ENCODE measurements at regions not wholly inside any gene's neighbourhood (a gene's known extent, or its start where the extent isn't known, plus 50 kb on each side); places are given as distances from the start of the nearest gene placed in this dataset.

- 56 to 76% methylated on average over 3 of the region's 3 CpGs for WGBS, 2 donors
- DNase-seq (no peak), ATAC-seq (ENCODE audit: insufficient read depth, low FRiP score) (no peak)
Measured at GRCh38 chr6:91539456-91539855, 952.6 kb upstream of the MAP3K7 start.

GRCh38 chr6:91538622-91539021 is 951.8 kb upstream of the MAP3K7 start:
- no peak for ATAC-seq (ENCODE audit: insufficient read depth, low FRiP score)
- no peak overlapping the region for H3K9ac ChIP-seq (ENCODE audit: insufficient read depth in 1 of 2, low read length in 2 of 2)
- no peaks in the 10 kb centered on the region for H3K36me3 ChIP-seq (ENCODE audit: control insufficient read depth in 4 of 4, insufficient read depth in 4 of 4, low read length in 4 of 4)
- no peaks in the 10 kb centered on the region for H3K4me1 ChIP-seq (ENCODE audit: control insufficient read depth in 5 of 5, insufficient read depth in 5 of 5, low read length in 5 of 5)
- no peaks in the 10 kb centered on the region for H3K27me3 ChIP-seq (ENCODE audit: control insufficient read depth in 3 of 3, insufficient read depth in 3 of 3, low read length in 2 of 3)
- 70 to 71% methylated on average over 4 of the region's 4 CpGs for WGBS, 2 donors
- no peak for DNase-seq
- no peak overlapping the region for H3K27ac ChIP-seq (ENCODE audit: low read depth in 1 of 2, low read length in 1 of 2)
- TF ChIP-seq CTCF (IDR thresholded peaks at IDR 0.05; ENCODE audit: control extremely low read depth, extremely low read depth): no peak
- H3K9me3 ChIP-seq (ENCODE audit: control insufficient read depth in 4 of 4, insufficient read depth in 3 of 4, low read length in 3 of 4): no peaks in the 10 kb centered on the region
- H3K4me3 ChIP-seq: no peak overlapping the region

More at GRCh38 chr6:91539456-91539855, 952.6 kb upstream of the MAP3K7 start:
- Histone ChIP-seq H3K9me3 (ENCODE audit: control insufficient read depth in 4 of 4, insufficient read depth in 3 of 4, low read length in 3 of 4) (no peaks in the 10 kb centered on the region), H3K4me1 (ENCODE audit: control insufficient read depth in 5 of 5, insufficient read depth in 5 of 5, low read length in 5 of 5) (no peaks in the 10 kb centered on the region), H3K36me3 (ENCODE audit: control insufficient read depth in 4 of 4, insufficient read depth in 4 of 4, low read length in 4 of 4) (no peaks in the 10 kb centered on the region), H3K27ac (ENCODE audit: low read depth in 1 of 2, low read length in 1 of 2) (no peak overlapping the region), H3K4me3 (no peak overlapping the region), H3K27me3 (ENCODE audit: control insufficient read depth in 3 of 3, insufficient read depth in 3 of 3, low read length in 2 of 3) (no peaks in the 10 kb centered on the region), H3K9ac (ENCODE audit: insufficient read depth in 1 of 2, low read length in 2 of 2) (no peak overlapping the region)
- no peak for TF ChIP-seq CTCF (IDR thresholded peaks at IDR 0.05; ENCODE audit: control extremely low read depth, extremely low read depth)

GRCh38 chr6:91534614-91535013 is 947.7 kb upstream of the MAP3K7 start:
- Histone ChIP-seq H3K4me1 (ENCODE audit: control insufficient read depth in 5 of 5, insufficient read depth in 5 of 5, low read length in 5 of 5) (no peaks in the 10 kb centered on the region), H3K27ac (ENCODE audit: low read depth in 1 of 2, low read length in 1 of 2) (no peak overlapping the region), H3K9ac (ENCODE audit: insufficient read depth in 1 of 2, low read length in 2 of 2) (no peak overlapping the region), H3K36me3 (ENCODE audit: control insufficient read depth in 4 of 4, insufficient read depth in 4 of 4, low read length in 4 of 4) (no peaks in the 10 kb centered on the region), H3K9me3 (ENCODE audit: control insufficient read depth in 4 of 4, insufficient read depth in 3 of 4, low read length in 3 of 4) (no peaks in the 10 kb centered on the region), H3K27me3 (ENCODE audit: control insufficient read depth in 3 of 3, insufficient read depth in 3 of 3, low read length in 2 of 3) (no peaks in the 10 kb centered on the region), H3K4me3 (no peak overlapping the region)
- ATAC-seq (ENCODE audit: insufficient read depth, low FRiP score) (no peak), DNase-seq (no peak)
- 62 to 68% methylated on average over 2 of the region's 2 CpGs for WGBS, 2 donors
- no peak for TF ChIP-seq CTCF (IDR thresholded peaks at IDR 0.05; ENCODE audit: control extremely low read depth, extremely low read depth)

- TF ChIP-seq CTCF (IDR thresholded peaks at IDR 0.05; ENCODE audit: control extremely low read depth, extremely low read depth): no peak
- Histone ChIP-seq H3K27me3 (ENCODE audit: control insufficient read depth in 3 of 3, insufficient read depth in 3 of 3, low read length in 2 of 3) (no peaks in the 10 kb centered on the region), H3K4me1 (ENCODE audit: control insufficient read depth in 5 of 5, insufficient read depth in 5 of 5, low read length in 5 of 5) (no peaks in the 10 kb centered on the region), H3K36me3 (ENCODE audit: control insufficient read depth in 4 of 4, insufficient read depth in 4 of 4, low read length in 4 of 4) (no peaks in the 10 kb centered on the region), H3K27ac (ENCODE audit: low read depth in 1 of 2, low read length in 1 of 2) (no peak overlapping the region), H3K9ac (ENCODE audit: insufficient read depth in 1 of 2, low read length in 2 of 2) (no peak overlapping the region), H3K4me3 (no peak overlapping the region), H3K9me3 (ENCODE audit: control insufficient read depth in 4 of 4, insufficient read depth in 3 of 4, low read length in 3 of 4) (no peaks in the 10 kb centered on the region)
- no peak for DNase-seq
- ATAC-seq (ENCODE audit: insufficient read depth, low FRiP score): no peak
- WGBS, 2 donors: 82 to 84% methylated on average over 3 of the region's 3 CpGs
Measured at GRCh38 chr6:91523511-91523910, 936.6 kb upstream of the MAP3K7 start.

Measured in lung (tissue), 11 donors.